Tibial nerve (tissue), 4 donors: ENCODE measurements at regions not wholly inside any gene's neighbourhood (a gene's known extent, or its start where the extent isn't known, plus 50 kb on each side); places are given as distances from the start of the nearest gene placed in this dataset.

Experiments used
- EP300 ChIP-seq, 2 donors: sonication (generic); formaldehyde crosslinking; IDR thresholded peaks; one replicate each; pipeline ENCODE4 v1.6.1; 2017; ENCODE audit warnings: antibody characterized with exemption in 2 of 2, mild to moderate bottlenecking in 1 of 2
- POLR2A ChIP-seq, 2 donors: fragments of 450-650 bp; IDR thresholded peaks; one replicate each; pipeline ENCODE4 v1.6.1; 2017; ENCODE audit warnings: antibody characterized with exemption in 2 of 2, mild to moderate bottlenecking in 2 of 2, moderate library complexity in 2 of 2
- TF ChIP-seq, protein P1 (sequence below), 5 experiments: fragments of 200-600 bp in 3 of 5; fragments of 450-650 bp in 2 of 5; sonication (generic) in 3 of 5; IDR thresholded peaks; one replicate each; pipeline ENCODE4 v1.5.1; 2016 to 2019; ENCODE audit warnings: antibody characterized with exemption in 5 of 5, mild to moderate bottlenecking in 3 of 5, moderate library complexity in 2 of 5

DNA sequence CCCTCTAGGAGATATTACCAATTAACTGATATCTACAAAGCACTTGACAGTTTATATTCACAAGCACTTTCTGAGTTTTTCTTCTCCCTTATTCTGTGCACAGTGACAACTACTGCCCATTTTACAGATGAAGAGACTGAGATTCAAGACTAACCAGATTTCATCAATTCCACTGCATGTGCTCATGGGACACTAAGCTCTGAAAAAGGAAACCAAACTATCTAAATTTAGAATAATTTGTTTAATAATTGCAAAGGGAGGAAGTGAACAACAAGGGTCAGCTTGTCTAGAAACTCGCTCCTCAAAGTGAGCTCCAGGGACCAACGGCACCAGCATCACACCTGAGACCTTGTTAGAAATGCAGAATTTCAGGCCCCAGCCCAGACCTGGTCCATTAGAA is 50.8 kb upstream of the MYLIP start:
- TF ChIP-seq, protein P1, sequence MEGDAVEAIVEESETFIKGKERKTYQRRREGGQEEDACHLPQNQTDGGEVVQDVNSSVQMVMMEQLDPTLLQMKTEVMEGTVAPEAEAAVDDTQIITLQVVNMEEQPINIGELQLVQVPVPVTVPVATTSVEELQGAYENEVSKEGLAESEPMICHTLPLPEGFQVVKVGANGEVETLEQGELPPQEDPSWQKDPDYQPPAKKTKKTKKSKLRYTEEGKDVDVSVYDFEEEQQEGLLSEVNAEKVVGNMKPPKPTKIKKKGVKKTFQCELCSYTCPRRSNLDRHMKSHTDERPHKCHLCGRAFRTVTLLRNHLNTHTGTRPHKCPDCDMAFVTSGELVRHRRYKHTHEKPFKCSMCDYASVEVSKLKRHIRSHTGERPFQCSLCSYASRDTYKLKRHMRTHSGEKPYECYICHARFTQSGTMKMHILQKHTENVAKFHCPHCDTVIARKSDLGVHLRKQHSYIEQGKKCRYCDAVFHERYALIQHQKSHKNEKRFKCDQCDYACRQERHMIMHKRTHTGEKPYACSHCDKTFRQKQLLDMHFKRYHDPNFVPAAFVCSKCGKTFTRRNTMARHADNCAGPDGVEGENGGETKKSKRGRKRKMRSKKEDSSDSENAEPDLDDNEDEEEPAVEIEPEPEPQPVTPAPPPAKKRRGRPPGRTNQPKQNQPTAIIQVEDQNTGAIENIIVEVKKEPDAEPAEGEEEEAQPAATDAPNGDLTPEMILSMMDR (IDR thresholded peaks at IDR 0.05) = no peak
- TF ChIP-seq POLR2A (IDR thresholded peaks at IDR 0.05) (no peak), EP300 (IDR thresholded peaks at IDR 0.05) (no peak)
